ENCODE measurements at regions not wholly inside any gene's neighbourhood (a gene's known extent, or its start where the extent isn't known, plus 50 kb on each side); places are given as distances from the start of the nearest gene placed in this dataset.

DNA sequence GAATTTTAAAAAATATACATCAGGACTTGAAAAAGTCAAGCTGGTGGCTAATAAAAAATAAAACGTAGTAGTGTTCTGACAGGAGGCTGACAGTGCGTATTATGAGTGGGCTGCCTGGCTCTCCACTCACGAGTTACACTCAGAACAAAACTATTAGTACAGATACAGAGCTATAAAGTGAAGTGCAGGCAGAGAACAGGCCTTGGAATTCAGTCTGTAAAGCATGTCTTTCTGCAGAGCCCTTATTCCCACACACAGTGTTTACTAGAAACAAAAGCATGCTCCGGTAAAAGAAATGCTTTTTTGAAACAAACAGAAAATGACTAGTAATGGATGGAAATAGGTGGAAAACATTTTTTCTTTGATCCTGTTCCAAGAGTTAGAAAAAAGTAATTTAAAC lies 334.7 kb downstream of the DIRAS2 start:
- no peaks in the 10 kb centered on the region for H3K36me3 Mint-ChIP-seq (ENCODE audit: low read depth)
- Histone ChIP-seq H3K36me3 (ENCODE audit: insufficient read depth, low read length) (no peaks in the 10 kb centered on the region), H3K27ac (ENCODE audit: low read depth in 1 of 2, low read length in 2 of 2) (no peak overlapping the region), H3K4me1 (ENCODE audit: insufficient read depth, low read length) (no peaks in the 10 kb centered on the region), H3K27me3 (ENCODE audit: control insufficient read depth in 1 of 2, insufficient read depth in 2 of 2, low read length in 2 of 2) (peaks cover 0 to 10% of the 10 kb centered on the region in 2 experiments), H3K4me3 (ENCODE audit: low read length) (no peak overlapping the region), H3K9me3 (ENCODE audit: control insufficient read depth in 1 of 2, insufficient read depth in 1 of 2, low read length in 2 of 2) (no peaks in the 10 kb centered on the region)
- no peaks in the 10 kb centered on the region for H3K4me1 Mint-ChIP-seq (ENCODE audit: low read depth)
- ATAC-seq (ENCODE audit: poor library complexity), result no peak
- ChIA-PET CTCF (no interaction called here), POLR2A (no interaction called here)
- no peak for DNase-seq
- intact Hi-C loops (cut with DNase I, micrococcal nuclease), result no loop called here
- TF ChIP-seq CTCF (IDR thresholded peaks at IDR 0.05), result no peak
- H3K4me3 Mint-ChIP-seq, result no peak overlapping the region
- no peaks in the 10 kb centered on the region for H3K9me3 Mint-ChIP-seq
- H3K27me3 Mint-ChIP-seq, result peaks cover 37% of the 10 kb centered on the region
- no peak overlapping the region for H3K27ac Mint-ChIP-seq

- no peak for TF ChIP-seq CTCF (IDR thresholded peaks at IDR 0.05)
- peaks cover 36% of the 10 kb centered on the region for H3K27me3 Mint-ChIP-seq
- no peaks in the 10 kb centered on the region for H3K9me3 Mint-ChIP-seq
- DNase-seq (no peak), ATAC-seq (ENCODE audit: poor library complexity) (no peak)
- Histone ChIP-seq H3K9me3 (ENCODE audit: control insufficient read depth in 1 of 2, insufficient read depth in 1 of 2, low read length in 2 of 2) (no peaks in the 10 kb centered on the region), H3K27ac (ENCODE audit: low read depth in 1 of 2, low read length in 2 of 2) (no peak overlapping the region), H3K4me3 (ENCODE audit: low read length) (no peak overlapping the region), H3K27me3 (ENCODE audit: control insufficient read depth in 1 of 2, insufficient read depth in 2 of 2, low read length in 2 of 2) (peaks cover 0 to 8% of the 10 kb centered on the region in 2 experiments), H3K36me3 (ENCODE audit: insufficient read depth, low read length) (no peaks in the 10 kb centered on the region), H3K4me1 (ENCODE audit: insufficient read depth, low read length) (no peaks in the 10 kb centered on the region)
- no peaks in the 10 kb centered on the region for H3K4me1 Mint-ChIP-seq (ENCODE audit: low read depth)
- no peak overlapping the region for H3K4me3 Mint-ChIP-seq
- POLR2A ChIA-PET, result no interaction called here
- CTCF ChIA-PET, result no interaction called here
- intact Hi-C loops (cut with DNase I, micrococcal nuclease), result no loop called here
- no peak overlapping the region for H3K27ac Mint-ChIP-seq
- no peaks in the 10 kb centered on the region for H3K36me3 Mint-ChIP-seq (ENCODE audit: low read depth)
These were observed 333.9 kb downstream of the DIRAS2 start for GRCh38 chr9:90308691-90309090.

- Histone ChIP-seq H3K9me3 (ENCODE audit: control insufficient read depth in 1 of 2, insufficient read depth in 1 of 2, low read length in 2 of 2) (no peaks in the 10 kb centered on the region), H3K4me3 (ENCODE audit: low read length) (no peak overlapping the region), H3K27ac (ENCODE audit: low read depth in 1 of 2, low read length in 2 of 2) (no peak overlapping the region), H3K36me3 (ENCODE audit: insufficient read depth, low read length) (no peaks in the 10 kb centered on the region), H3K27me3 (ENCODE audit: control insufficient read depth in 1 of 2, insufficient read depth in 2 of 2, low read length in 2 of 2) (peaks cover 0 to 2% of the 10 kb centered on the region in 2 experiments), H3K4me1 (ENCODE audit: insufficient read depth, low read length) (no peaks in the 10 kb centered on the region)
- intact Hi-C loops (cut with DNase I, micrococcal nuclease), result no loop called here
- H3K27ac Mint-ChIP-seq, result no peak overlapping the region
- H3K27me3 Mint-ChIP-seq, result peaks cover 24% of the 10 kb centered on the region
- no peaks in the 10 kb centered on the region for H3K36me3 Mint-ChIP-seq (ENCODE audit: low read depth)
- no peak for TF ChIP-seq CTCF (IDR thresholded peaks at IDR 0.05)
- ChIA-PET CTCF (interaction anchor here (0.9 kb wide), 1 partner anchor 9 kb away, joined by 4 read pairs; no protein-coding TSS in a partner anchor), POLR2A (no interaction called here)
- no peak for ATAC-seq (ENCODE audit: poor library complexity)
- H3K9me3 Mint-ChIP-seq, result no peaks in the 10 kb centered on the region
- DNase-seq, result no peak
- H3K4me1 Mint-ChIP-seq (ENCODE audit: low read depth), result no peaks in the 10 kb centered on the region
- no peak overlapping the region for H3K4me3 Mint-ChIP-seq
These were observed 332.7 kb downstream of the DIRAS2 start for GRCh38 chr9:90309809-90310520.

All from CD4-positive, alpha-beta T cell (primary cell).